ENCODE measurements at regions not wholly inside any gene's neighbourhood (a gene's known extent, or its start where the extent isn't known, plus 50 kb on each side); places are given as distances from the start of the nearest gene placed in this dataset.

- Histone ChIP-seq H3K27me3 (ENCODE audit: control insufficient read depth, insufficient read depth, low read length) (peaks cover 12% of the 10 kb centered on the region), H3K9me3 (ENCODE audit: control insufficient read depth, insufficient read depth, low read depth, low read length) (no peaks in the 10 kb centered on the region), H3K27ac (ENCODE audit: low read length) (no peak overlapping the region), H3K4me3 (ENCODE audit: low read depth in 2 of 2, low read length in 2 of 2) (no peak overlapping the region), H3K36me3 (ENCODE audit: control insufficient read depth, insufficient read depth, low read length) (no peaks in the 10 kb centered on the region), H3K4me1 (ENCODE audit: control insufficient read depth, insufficient read depth, low read length) (no peaks in the 10 kb centered on the region)
- intact Hi-C loops (cut with micrococcal nuclease; ENCODE audit: unreplicated experiment): no loop called here
- ChIA-PET POLR2A (no interaction called here), CTCF (no interaction called here)
- no peak for DNase-seq (ENCODE audit: low read depth, low spot score)
- no peak for TF ChIP-seq CTCF (IDR thresholded peaks at IDR 0.05)
- TF ChIP-seq, protein P1, sequence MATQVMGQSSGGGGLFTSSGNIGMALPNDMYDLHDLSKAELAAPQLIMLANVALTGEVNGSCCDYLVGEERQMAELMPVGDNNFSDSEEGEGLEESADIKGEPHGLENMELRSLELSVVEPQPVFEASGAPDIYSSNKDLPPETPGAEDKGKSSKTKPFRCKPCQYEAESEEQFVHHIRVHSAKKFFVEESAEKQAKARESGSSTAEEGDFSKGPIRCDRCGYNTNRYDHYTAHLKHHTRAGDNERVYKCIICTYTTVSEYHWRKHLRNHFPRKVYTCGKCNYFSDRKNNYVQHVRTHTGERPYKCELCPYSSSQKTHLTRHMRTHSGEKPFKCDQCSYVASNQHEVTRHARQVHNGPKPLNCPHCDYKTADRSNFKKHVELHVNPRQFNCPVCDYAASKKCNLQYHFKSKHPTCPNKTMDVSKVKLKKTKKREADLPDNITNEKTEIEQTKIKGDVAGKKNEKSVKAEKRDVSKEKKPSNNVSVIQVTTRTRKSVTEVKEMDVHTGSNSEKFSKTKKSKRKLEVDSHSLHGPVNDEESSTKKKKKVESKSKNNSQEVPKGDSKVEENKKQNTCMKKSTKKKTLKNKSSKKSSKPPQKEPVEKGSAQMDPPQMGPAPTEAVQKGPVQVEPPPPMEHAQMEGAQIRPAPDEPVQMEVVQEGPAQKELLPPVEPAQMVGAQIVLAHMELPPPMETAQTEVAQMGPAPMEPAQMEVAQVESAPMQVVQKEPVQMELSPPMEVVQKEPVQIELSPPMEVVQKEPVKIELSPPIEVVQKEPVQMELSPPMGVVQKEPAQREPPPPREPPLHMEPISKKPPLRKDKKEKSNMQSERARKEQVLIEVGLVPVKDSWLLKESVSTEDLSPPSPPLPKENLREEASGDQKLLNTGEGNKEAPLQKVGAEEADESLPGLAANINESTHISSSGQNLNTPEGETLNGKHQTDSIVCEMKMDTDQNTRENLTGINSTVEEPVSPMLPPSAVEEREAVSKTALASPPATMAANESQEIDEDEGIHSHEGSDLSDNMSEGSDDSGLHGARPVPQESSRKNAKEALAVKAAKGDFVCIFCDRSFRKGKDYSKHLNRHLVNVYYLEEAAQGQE (IDR thresholded peaks at IDR 0.05; ENCODE audit: insufficient read depth in 1 of 2, low read depth in 2 of 2, low read length in 1 of 2): no peak
- ATAC-seq: no peak
- no TSS peak for BruUV-seq (replicated peaks)
- in situ Hi-C loops (cut with HindIII; ENCODE audit: low pct_unique_long_range_greater_than_20kb, low sequenced_read_pairs): no loop called here
These were observed 314.7 kb upstream of the ZNF32 start for GRCh38 chr10:43963379-43963778.

DNA sequence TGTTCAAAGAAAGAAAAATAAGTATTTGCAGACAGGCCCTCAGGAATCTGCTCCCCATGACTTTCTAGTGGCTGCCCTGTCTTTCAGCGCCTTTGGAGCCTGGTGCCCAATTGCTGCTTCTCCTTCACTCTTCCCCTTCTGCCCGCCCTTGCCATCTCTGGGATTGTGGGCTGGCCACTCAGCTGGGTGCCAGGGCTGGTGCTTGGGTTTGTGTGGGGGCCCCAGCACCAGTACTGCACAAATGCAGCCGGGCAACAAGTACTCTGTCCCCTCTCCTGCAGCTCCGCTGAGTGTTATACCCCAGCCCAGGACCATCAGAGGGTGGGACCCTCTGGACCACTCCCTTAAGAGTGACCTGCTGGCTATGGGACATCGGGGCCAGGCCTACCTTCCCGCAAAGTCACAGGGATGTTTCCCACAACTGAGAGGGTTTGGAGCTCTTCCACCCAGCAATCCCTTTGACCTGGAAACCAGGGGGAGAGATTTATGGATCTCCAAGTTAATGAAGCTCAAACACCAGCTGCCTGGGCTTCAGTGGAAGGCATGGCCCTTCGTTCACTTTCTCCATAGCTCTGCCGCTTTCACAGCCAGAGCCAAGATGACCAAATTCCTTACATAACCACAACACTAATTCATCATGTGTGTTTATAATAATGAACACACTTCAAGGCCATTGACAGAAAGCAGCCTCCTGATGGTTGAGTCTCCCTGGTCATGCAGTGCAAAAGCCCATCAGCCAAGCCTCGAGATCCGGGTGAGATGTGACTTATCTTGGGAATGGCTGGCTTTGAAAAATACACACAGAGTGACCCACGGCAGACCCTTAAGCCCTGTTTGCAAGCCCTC lies 313.9 kb upstream of the ZNF32 start:
- in situ Hi-C loops (cut with HindIII; ENCODE audit: low pct_unique_long_range_greater_than_20kb, low sequenced_read_pairs): no loop called here
- TF ChIP-seq, protein P1 (IDR thresholded peaks at IDR 0.05; ENCODE audit: insufficient read depth in 1 of 2, low read depth in 2 of 2, low read length in 1 of 2): no peak
- TF ChIP-seq CTCF (IDR thresholded peaks at IDR 0.05): no peak
- TF ChIP-seq TCF7L2 (IDR thresholded peaks at IDR 0.05; ENCODE audit: low read depth, low read length): no peak
- TF ChIP-seq SIN3A (IDR thresholded peaks at IDR 0.05; ENCODE audit: borderline replicate concordance, insufficient read depth, low read depth, low read length): no peak
- no peak for TF ChIP-seq POLR2AphosphoS5 (IDR thresholded peaks at IDR 0.05; ENCODE audit: low read depth, low read length)
- CTCF ChIA-PET: no interaction called here
- intact Hi-C loops (cut with micrococcal nuclease; ENCODE audit: unreplicated experiment): no loop called here
- DNase-seq (ENCODE audit: low read depth, low spot score): no peak
- no peak for ATAC-seq
- POLR2A ChIA-PET: interaction anchor here (0.6 kb wide), 1 partner anchor 68 kb away, joined by 3 read pairs; no protein-coding TSS in a partner anchor
- Histone ChIP-seq H3K27me3 (ENCODE audit: control insufficient read depth, insufficient read depth, low read length) (peaks cover 10% of the 10 kb centered on the region), H3K27ac (ENCODE audit: low read length) (no peak overlapping the region), H3K4me3 (ENCODE audit: low read depth in 2 of 2, low read length in 2 of 2) (no peak overlapping the region), H3K36me3 (ENCODE audit: control insufficient read depth, insufficient read depth, low read length) (no peaks in the 10 kb centered on the region), H3K4me1 (ENCODE audit: control insufficient read depth, insufficient read depth, low read length) (no peaks in the 10 kb centered on the region), H3K9me3 (ENCODE audit: control insufficient read depth, insufficient read depth, low read depth, low read length) (no peaks in the 10 kb centered on the region)
- no TSS peak for BruUV-seq (replicated peaks)
